Trophoblast cell (in vitro differentiated cells and primary cell): ENCODE measurements at regions not wholly inside any gene's neighbourhood (a gene's known extent, or its start where the extent isn't known, plus 50 kb on each side); places are given as distances from the start of the nearest gene placed in this dataset.

Experiments
- DNase-seq, 2 donors: peaks; one replicate each; pipeline ENCODE4 v3.0.0-alpha.2; 2016
- H2AFZ ChIP-seq: 2 replicates; pipeline ENCODE4 v1.6.1; 2013; ENCODE audit warnings: low read length, moderate library complexity, mild to moderate bottlenecking; ENCODE audit not compliant: insufficient read depth, poor library complexity
- H2AK5ac ChIP-seq: 2 replicates; pipeline ENCODE4 v1.6.1; 2013; ENCODE audit warnings: mild to moderate bottlenecking, low read length
- H2BK120ac ChIP-seq: 2 replicates; pipeline ENCODE4 v1.6.1; 2013; ENCODE audit warnings: low read length, mild to moderate bottlenecking, moderate library complexity; ENCODE audit not compliant: insufficient read depth, poor library complexity
- H2BK12ac ChIP-seq: 2 replicates; pipeline ENCODE4 v1.6.1; 2013; ENCODE audit warnings: mild to moderate bottlenecking, low read length, moderate library complexity
- H2BK5ac ChIP-seq: 2 replicates; pipeline ENCODE4 v1.6.1; 2013; ENCODE audit warnings: low read length, low read depth, moderate library complexity, mild to moderate bottlenecking; ENCODE audit not compliant: poor library complexity
- H3K14ac ChIP-seq: 2 replicates; pipeline ENCODE4 v1.6.1; 2013; ENCODE audit warnings: mild to moderate bottlenecking, low read length
- H3K18ac ChIP-seq: 2 replicates; pipeline ENCODE4 v1.6.1; 2013; ENCODE audit warnings: mild to moderate bottlenecking, low read length
- H3K23ac ChIP-seq: 2 replicates; pipeline ENCODE4 v1.6.1; 2013; ENCODE audit warnings: low read length
- H3K27ac ChIP-seq: 2 replicates; pipeline ENCODE4 v1.5.1; 2013; ENCODE audit warnings: low read depth, mild to moderate bottlenecking, inconsistent platforms, low read length, moderate library complexity
- H3K27me3 ChIP-seq: 2 replicates; pipeline ENCODE4 v1.6.1; 2013; ENCODE audit warnings: inconsistent platforms, mild to moderate bottlenecking, low read length, moderate library complexity; ENCODE audit not compliant: insufficient read depth
- H3K36me3 ChIP-seq, 2 experiments: 1 replicate in 1 of 2; 2 replicates in 1 of 2; pipeline ENCODE4 v1.6.1; 2013; ENCODE audit warnings: low read length in 2 of 2, mild to moderate bottlenecking in 2 of 2, moderate library complexity in 1 of 2; ENCODE audit not compliant: insufficient read depth in 2 of 2, control insufficient read depth in 1 of 2
- H3K4ac ChIP-seq: 2 replicates; pipeline ENCODE4 v1.6.1; 2013; ENCODE audit warnings: low read depth, mild to moderate bottlenecking, low read length, moderate library complexity
- H3K4me1 ChIP-seq, 2 experiments: 1 replicate in 1 of 2; 2 replicates in 1 of 2; pipeline ENCODE4 v1.6.1; 2013; ENCODE audit warnings: low read length in 2 of 2, mild to moderate bottlenecking in 2 of 2, moderate library complexity in 1 of 2; ENCODE audit not compliant: insufficient read depth in 2 of 2, control insufficient read depth in 1 of 2
- H3K4me2 ChIP-seq: 2 replicates; pipeline ENCODE4 v1.6.1; 2013; ENCODE audit warnings: inconsistent platforms, mild to moderate bottlenecking, low read length, moderate library complexity
- H3K4me3 ChIP-seq: 2 replicates; pipeline ENCODE4 v1.5.1; 2013; ENCODE audit warnings: mild to moderate bottlenecking, low read depth, low read length, inconsistent platforms
- H3K79me1 ChIP-seq: one replicate; pipeline ENCODE4 v1.6.1; 2013; ENCODE audit warnings: low read length
- H3K79me2 ChIP-seq: 2 replicates; pipeline ENCODE4 v1.6.1; 2013; ENCODE audit warnings: low read length, mild to moderate bottlenecking; ENCODE audit not compliant: control insufficient read depth, insufficient read depth, poor library complexity
- H3K9ac ChIP-seq: 2 replicates; pipeline ENCODE4 v1.6.1; 2013; ENCODE audit warnings: mild to moderate bottlenecking, low read length
- H3K9me3 ChIP-seq: 2 replicates; pipeline ENCODE4 v1.6.1; 2013; ENCODE audit warnings: low read depth, mild to moderate bottlenecking, control low read depth, inconsistent platforms, low read length; ENCODE audit not compliant: insufficient read depth
- H4K12ac ChIP-seq: 2 replicates; pipeline ENCODE4 v1.6.1; 2013; ENCODE audit warnings: low read depth, mild to moderate bottlenecking, low read length, moderate library complexity
- H4K8ac ChIP-seq: 2 replicates; pipeline ENCODE4 v1.6.1; 2013; ENCODE audit warnings: low read depth, mild to moderate bottlenecking, low read length, moderate library complexity
- H4K91ac ChIP-seq: one replicate; pipeline ENCODE4 v1.6.1; 2013; ENCODE audit warnings: low read depth, mild to moderate bottlenecking, low read length, moderate library complexity
- WGBS: extraction: QIAGEN DNeasy Blood & Tissue Kit; methylation state at CpG from one replicate; pipeline ENCODE4 v1.1.7; 2013; ENCODE audit warnings: missing lambda C conversion rate; ENCODE audit not compliant: insufficient read length, insufficient coverage; ENCODE audit errors: extremely low coverage; 5-methylcytosine and 5-hydroxymethylcytosine counted together

DNA sequence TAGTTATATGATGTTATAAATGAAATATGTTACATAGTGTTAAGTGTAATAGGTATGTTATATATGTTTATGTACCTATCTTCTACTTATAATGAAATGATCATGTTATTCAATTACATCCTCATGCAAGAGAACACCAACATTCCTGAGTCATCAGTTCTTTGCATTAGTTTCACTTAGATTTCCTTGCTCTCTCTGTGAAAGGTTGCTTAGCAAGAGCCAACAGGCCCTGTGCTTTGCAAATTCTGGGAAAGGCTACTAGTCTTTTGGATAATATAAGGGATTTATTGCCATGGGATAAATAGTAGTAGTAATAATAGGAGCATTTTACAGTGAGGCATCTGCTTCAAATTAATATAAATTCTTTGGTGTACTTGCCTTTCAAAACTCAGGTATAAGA, 274.8 kb downstream of the SP3 start:
- no peak overlapping the region for H4K8ac ChIP-seq
- H3K23ac ChIP-seq: no peak overlapping the region
- H3K9ac ChIP-seq: no peak overlapping the region
- no peak overlapping the region for H3K14ac ChIP-seq
- no peaks in the 10 kb centered on the region for H3K27me3 ChIP-seq
- H3K79me2 ChIP-seq: no peaks in the 10 kb centered on the region
- no peaks in the 10 kb centered on the region for H3K79me1 ChIP-seq
- no peak overlapping the region for H3K4me2 ChIP-seq
- H3K36me3 ChIP-seq: no peaks in the 10 kb centered on the region
- H2BK120ac ChIP-seq: no peak overlapping the region
- no peak overlapping the region for H3K18ac ChIP-seq
- no peak overlapping the region for H4K12ac ChIP-seq
- H3K4me1 ChIP-seq: no peaks in the 10 kb centered on the region
- no peak overlapping the region for H3K27ac ChIP-seq
- no peak overlapping the region for H3K4ac ChIP-seq
- H2AFZ ChIP-seq: no peak overlapping the region
- DNase-seq: no peak
- no peak overlapping the region for H4K91ac ChIP-seq
- H3K4me3 ChIP-seq: no peak overlapping the region
- no peak overlapping the region for H2BK5ac ChIP-seq
- H2BK12ac ChIP-seq: no peak overlapping the region
- no peaks in the 10 kb centered on the region for H3K9me3 ChIP-seq
- H2AK5ac ChIP-seq: no peak overlapping the region

DNA sequence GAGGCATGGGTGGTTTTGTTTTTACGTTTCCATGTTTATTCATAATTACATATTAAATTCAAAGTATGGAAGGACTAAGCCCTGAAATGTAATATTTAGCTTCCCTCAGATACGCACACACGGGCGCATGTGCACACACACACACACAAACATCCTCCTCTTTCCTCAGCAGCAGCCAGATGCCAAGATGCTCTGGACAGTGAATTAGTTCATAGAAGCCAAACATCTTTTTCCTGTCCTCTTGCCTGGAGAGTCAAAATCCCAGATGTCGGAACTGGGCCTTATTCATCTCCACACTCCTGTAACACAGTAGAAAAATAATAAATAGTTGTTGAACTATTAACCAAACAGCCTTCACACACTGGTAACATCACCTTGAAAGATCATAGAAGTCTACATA, 273.1 kb downstream of the SP3 start:
- no peak overlapping the region for H3K18ac ChIP-seq
- H3K27me3 ChIP-seq: no peaks in the 10 kb centered on the region
- no peak overlapping the region for H2AFZ ChIP-seq
- no peaks in the 10 kb centered on the region for H3K79me1 ChIP-seq
- no peak overlapping the region for H4K8ac ChIP-seq
- H2BK5ac ChIP-seq: no peak overlapping the region
- H3K4ac ChIP-seq: no peak overlapping the region
- no peak overlapping the region for H2AK5ac ChIP-seq
- no peak overlapping the region for H4K91ac ChIP-seq
- no peak overlapping the region for H4K12ac ChIP-seq
- H3K9ac ChIP-seq: no peak overlapping the region
- H3K4me3 ChIP-seq: no peak overlapping the region
- H2BK120ac ChIP-seq: no peak overlapping the region
- WGBS: no CpG with 5 or more reads among the region's 5 CpGs
- H3K36me3 ChIP-seq: no peaks in the 10 kb centered on the region
- no peaks in the 10 kb centered on the region for H3K4me1 ChIP-seq
- H3K4me2 ChIP-seq: no peak overlapping the region
- H2BK12ac ChIP-seq: no peak overlapping the region
- H3K79me2 ChIP-seq: no peaks in the 10 kb centered on the region
- DNase-seq: no peak
- H3K14ac ChIP-seq: no peak overlapping the region
- no peak overlapping the region for H3K23ac ChIP-seq
- H3K27ac ChIP-seq: no peak overlapping the region
- no peaks in the 10 kb centered on the region for H3K9me3 ChIP-seq

DNA sequence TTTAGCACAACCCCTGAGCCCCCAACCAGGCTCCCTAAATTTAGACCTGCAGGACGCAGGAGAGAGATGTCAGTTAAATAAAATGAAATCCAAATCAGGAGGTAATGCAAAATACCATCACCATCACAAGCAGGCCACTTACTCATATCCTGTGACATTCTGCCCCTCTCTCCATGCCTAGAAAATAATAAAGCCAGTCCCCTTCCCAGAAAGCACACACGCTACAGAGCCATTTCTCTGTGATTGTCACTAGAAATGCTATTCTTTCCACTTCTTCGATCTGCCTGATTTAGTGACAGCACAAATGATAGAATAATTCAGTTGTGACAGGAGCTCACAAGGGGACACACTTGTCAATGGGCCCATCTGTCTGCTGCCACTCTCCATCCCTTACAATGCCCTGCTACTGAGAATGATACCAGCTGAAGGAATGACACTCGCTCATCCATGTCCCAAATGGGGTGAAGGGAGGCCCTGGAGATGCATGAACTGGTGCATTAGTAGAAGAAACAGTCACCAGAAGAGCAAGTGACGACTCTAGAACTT, 272.1 kb downstream of the SP3 start:
- H2BK120ac ChIP-seq: no peak overlapping the region
- H3K14ac ChIP-seq: no peak overlapping the region
- H3K4me3 ChIP-seq: no peak overlapping the region
- H3K9ac ChIP-seq: no peak overlapping the region
- no peak overlapping the region for H3K4me2 ChIP-seq
- no peak for DNase-seq
- H3K36me3 ChIP-seq: no peaks in the 10 kb centered on the region
- no peak overlapping the region for H3K18ac ChIP-seq
- no peak overlapping the region for H4K91ac ChIP-seq
- H3K9me3 ChIP-seq: no peaks in the 10 kb centered on the region
- no peak overlapping the region for H4K12ac ChIP-seq
- no peak overlapping the region for H2AK5ac ChIP-seq
- no peak overlapping the region for H4K8ac ChIP-seq
- H2AFZ ChIP-seq: no peak overlapping the region
- H2BK5ac ChIP-seq: no peak overlapping the region
- WGBS: no CpG with 5 or more reads among the region's 5 CpGs
- no peak overlapping the region for H3K27ac ChIP-seq
- no peak overlapping the region for H2BK12ac ChIP-seq
- no peak overlapping the region for H3K4ac ChIP-seq
- no peak overlapping the region for H3K23ac ChIP-seq
- H3K27me3 ChIP-seq: no peaks in the 10 kb centered on the region
- no peaks in the 10 kb centered on the region for H3K4me1 ChIP-seq
- no peaks in the 10 kb centered on the region for H3K79me2 ChIP-seq
- H3K79me1 ChIP-seq: no peaks in the 10 kb centered on the region

DNA sequence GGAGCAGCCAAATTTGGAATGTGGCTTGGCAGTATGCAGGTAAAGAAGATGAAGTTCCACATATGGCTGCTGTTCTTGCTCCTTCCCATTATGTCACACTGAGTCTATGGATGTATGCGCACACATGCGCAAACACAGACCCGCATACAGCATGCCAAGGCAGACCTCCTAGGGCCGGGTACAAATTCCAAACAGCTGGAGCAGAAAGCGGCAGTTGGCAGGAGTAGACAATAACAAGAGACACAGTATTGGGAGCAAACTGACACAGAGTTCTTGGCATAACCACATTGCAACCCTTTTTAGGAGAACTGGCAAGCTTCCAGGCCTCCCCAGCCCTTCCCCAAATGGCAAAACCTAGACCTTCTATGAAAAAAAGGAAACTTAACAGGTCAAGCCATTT, 268.9 kb downstream of the SP3 start:
- Histone ChIP-seq H3K4me1 (no peaks in the 10 kb centered on the region), H2AK5ac (no peak overlapping the region), H3K36me3 (no peaks in the 10 kb centered on the region), H3K23ac (no peak overlapping the region), H3K9me3 (no peaks in the 10 kb centered on the region), H3K27ac (no peak overlapping the region), H2BK5ac (no peak overlapping the region), H4K8ac (no peak overlapping the region), H2BK12ac (no peak overlapping the region), H3K79me1 (no peaks in the 10 kb centered on the region), H3K27me3 (no peaks in the 10 kb centered on the region), H3K4me3 (no peak overlapping the region), H4K12ac (no peak overlapping the region), H3K14ac (no peak overlapping the region), H3K79me2 (no peaks in the 10 kb centered on the region), H3K4me2 (no peak overlapping the region), H4K91ac (no peak overlapping the region), H3K4ac (no peak overlapping the region), H2AFZ (no peak overlapping the region), H2BK120ac (no peak overlapping the region), H3K9ac (no peak overlapping the region), H3K18ac (no peak overlapping the region)
- no CpG with 5 or more reads among the region's 5 CpGs for WGBS
- no peak for DNase-seq
